Neural cell (in vitro differentiated cells): ENCODE measurements at regions not wholly inside any gene's neighbourhood (a gene's known extent, or its start where the extent isn't known, plus 50 kb on each side); places are given as distances from the start of the nearest gene placed in this dataset.

Source experiments
- CTCF ChIP-seq: fragments of 450-650 bp; IDR thresholded peaks from 2 replicates; pipeline ENCODE4 v1.5.1; 2014; ENCODE audit warnings: antibody characterized with exemption, mild to moderate bottlenecking, moderate library complexity; ENCODE audit not compliant: poor library complexity, severe bottlenecking
- EP300 ChIP-seq: fragments of 450-650 bp; conservative IDR thresholded peaks from 2 replicates; pipeline ENCODE4 v1.6.1; 2014; ENCODE audit warnings: antibody characterized with exemption, mild to moderate bottlenecking, moderate library complexity; ENCODE audit not compliant: poor library complexity, severe bottlenecking
- POLR2AphosphoS5 ChIP-seq: IDR thresholded peaks from 2 replicates; pipeline ENCODE4 v1.6.1; 2012
- REST ChIP-seq: IDR thresholded peaks from 2 replicates; pipeline ENCODE4 v1.6.1; 2012; ENCODE audit warnings: borderline replicate concordance
- TAF1 ChIP-seq: IDR thresholded peaks from 2 replicates; pipeline ENCODE4 v1.6.1; 2012; ENCODE audit warnings: low read depth

GRCh38 chr15:25565470-25566264 lies 126.8 kb upstream of the UBE3A start:
- TF ChIP-seq CTCF (no peak), POLR2AphosphoS5 (no peak), TAF1 (no peak), REST (no peak), EP300 (no peak)
